ENCODE measurements at regions not wholly inside any gene's neighbourhood (a gene's known extent, or its start where the extent isn't known, plus 50 kb on each side); places are given as distances from the start of the nearest gene placed in this dataset.

GRCh38 chr6:27650620-27651370 lies 177.9 kb upstream of the ZNF184 start (continued):
- TF ChIP-seq, protein P1, sequence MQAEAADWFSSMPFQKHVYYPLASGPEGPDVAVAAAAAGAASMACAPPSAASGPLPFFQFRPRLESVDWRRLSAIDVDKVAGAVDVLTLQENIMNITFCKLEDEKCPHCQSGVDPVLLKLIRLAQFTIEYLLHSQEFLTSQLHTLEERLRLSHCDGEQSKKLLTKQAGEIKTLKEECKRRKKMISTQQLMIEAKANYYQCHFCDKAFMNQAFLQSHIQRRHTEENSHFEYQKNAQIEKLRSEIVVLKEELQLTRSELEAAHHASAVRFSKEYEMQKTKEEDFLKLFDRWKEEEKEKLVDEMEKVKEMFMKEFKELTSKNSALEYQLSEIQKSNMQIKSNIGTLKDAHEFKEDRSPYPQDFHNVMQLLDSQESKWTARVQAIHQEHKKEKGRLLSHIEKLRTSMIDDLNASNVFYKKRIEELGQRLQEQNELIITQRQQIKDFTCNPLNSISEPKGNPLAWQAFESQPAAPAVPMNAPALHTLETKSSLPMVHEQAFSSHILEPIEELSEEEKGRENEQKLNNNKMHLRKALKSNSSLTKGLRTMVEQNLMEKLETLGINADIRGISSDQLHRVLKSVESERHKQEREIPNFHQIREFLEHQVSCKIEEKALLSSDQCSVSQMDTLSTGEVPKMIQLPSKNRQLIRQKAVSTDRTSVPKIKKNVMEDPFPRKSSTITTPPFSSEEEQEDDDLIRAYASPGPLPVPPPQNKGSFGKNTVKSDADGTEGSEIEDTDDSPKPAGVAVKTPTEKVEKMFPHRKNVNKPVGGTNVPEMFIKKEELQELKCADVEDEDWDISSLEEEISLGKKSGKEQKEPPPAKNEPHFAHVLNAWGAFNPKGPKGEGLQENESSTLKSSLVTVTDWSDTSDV (CRISPR knock-in tag; IDR thresholded peaks at IDR 0.05), result no peak
- TF ChIP-seq KAT8 (CRISPR knock-in tag; IDR thresholded peaks at IDR 0.05) (peak; percentile 74; the same call in 1 of the 2 replicates), ZNF441 (CRISPR knock-in tag; IDR thresholded peaks at IDR 0.05; ENCODE audit: borderline replicate concordance) (no peak), ZNF552 (CRISPR knock-in tag; IDR thresholded peaks at IDR 0.05; ENCODE audit: borderline replicate concordance) (no peak), IRF1 (CRISPR knock-in tag; IDR thresholded peaks at IDR 0.05; ENCODE audit: low read depth) (no peak), KLF16 (CRISPR knock-in tag; IDR thresholded peaks at IDR 0.05) (peak in 1 of 2 experiments; percentile 79; a peak in 1 of 4 replicates), ZNF761 (CRISPR knock-in tag; conservative IDR thresholded peaks at IDR 0.05) (no peak), PRPF4 (IDR thresholded peaks at IDR 0.05; ENCODE audit: low read depth, low read length, poor library complexity, severe bottlenecking) (peak; percentile 67), NPAS2 (CRISPR knock-in tag; IDR thresholded peaks at IDR 0.05; ENCODE audit: borderline replicate concordance) (no peak), MED1 (CRISPR knock-in tag; IDR thresholded peaks at IDR 0.05) (peak; percentile 72; the same call in 1 of the 2 replicates), KDM4B (CRISPR knock-in tag; IDR thresholded peaks at IDR 0.05) (peak; percentile 46; the same call in 1 of the 2 replicates), SMAD3 (CRISPR knock-in tag; IDR thresholded peaks at IDR 0.05) (peak; percentile 93), SRSF9 (IDR thresholded peaks at IDR 0.05; ENCODE audit: borderline replicate concordance, insufficient read depth, low read depth, low read length, poor library complexity, severe bottlenecking) (no peak), ZNF614 (CRISPR knock-in tag; IDR thresholded peaks at IDR 0.05; ENCODE audit: borderline replicate concordance) (peak; percentile 91; the same call in 1 of the 2 replicates), NR2F1 (CRISPR knock-in tag; IDR thresholded peaks at IDR 0.05) (peak in 1 of 2 experiments; percentile 32; a peak in 1 of 4 replicates)
- TF ChIP-seq, protein P2, sequence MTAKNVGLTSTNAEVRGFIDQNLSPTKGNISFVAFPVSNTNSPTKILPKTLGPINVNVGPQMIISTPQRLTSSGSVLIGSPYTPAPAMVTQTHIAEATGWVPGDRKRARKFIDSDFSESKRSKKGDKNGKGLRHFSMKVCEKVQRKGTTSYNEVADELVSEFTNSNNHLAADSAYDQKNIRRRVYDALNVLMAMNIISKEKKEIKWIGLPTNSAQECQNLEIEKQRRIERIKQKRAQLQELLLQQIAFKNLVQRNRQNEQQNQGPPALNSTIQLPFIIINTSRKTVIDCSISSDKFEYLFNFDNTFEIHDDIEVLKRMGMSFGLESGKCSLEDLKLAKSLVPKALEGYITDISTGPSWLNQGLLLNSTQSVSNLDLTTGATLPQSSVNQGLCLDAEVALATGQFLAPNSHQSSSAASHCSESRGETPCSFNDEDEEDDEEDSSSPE (CRISPR knock-in tag; IDR thresholded peaks at IDR 0.05), result peak; percentile 28; the same call in 1 of the 2 replicates
- TF ChIP-seq, protein P3, sequence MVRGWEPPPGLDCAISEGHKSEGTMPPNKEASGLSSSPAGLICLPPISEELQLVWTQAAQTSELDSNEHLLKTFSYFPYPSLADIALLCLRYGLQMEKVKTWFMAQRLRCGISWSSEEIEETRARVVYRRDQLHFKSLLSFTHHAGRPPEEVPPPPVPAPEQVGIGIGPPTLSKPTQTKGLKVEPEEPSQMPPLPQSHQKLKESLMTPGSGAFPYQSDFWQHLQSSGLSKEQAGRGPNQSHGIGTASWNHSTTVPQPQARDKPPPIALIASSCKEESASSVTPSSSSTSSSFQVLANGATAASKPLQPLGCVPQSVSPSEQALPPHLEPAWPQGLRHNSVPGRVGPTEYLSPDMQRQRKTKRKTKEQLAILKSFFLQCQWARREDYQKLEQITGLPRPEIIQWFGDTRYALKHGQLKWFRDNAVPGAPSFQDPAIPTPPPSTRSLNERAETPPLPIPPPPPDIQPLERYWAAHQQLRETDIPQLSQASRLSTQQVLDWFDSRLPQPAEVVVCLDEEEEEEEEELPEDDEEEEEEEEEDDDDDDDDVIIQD (CRISPR knock-in tag; IDR thresholded peaks at IDR 0.05; ENCODE audit: low read depth), result 0 out of 2 replicates have a peak, but pooled peaks have one; percentile 52
- TF ChIP-seq, protein P4, sequence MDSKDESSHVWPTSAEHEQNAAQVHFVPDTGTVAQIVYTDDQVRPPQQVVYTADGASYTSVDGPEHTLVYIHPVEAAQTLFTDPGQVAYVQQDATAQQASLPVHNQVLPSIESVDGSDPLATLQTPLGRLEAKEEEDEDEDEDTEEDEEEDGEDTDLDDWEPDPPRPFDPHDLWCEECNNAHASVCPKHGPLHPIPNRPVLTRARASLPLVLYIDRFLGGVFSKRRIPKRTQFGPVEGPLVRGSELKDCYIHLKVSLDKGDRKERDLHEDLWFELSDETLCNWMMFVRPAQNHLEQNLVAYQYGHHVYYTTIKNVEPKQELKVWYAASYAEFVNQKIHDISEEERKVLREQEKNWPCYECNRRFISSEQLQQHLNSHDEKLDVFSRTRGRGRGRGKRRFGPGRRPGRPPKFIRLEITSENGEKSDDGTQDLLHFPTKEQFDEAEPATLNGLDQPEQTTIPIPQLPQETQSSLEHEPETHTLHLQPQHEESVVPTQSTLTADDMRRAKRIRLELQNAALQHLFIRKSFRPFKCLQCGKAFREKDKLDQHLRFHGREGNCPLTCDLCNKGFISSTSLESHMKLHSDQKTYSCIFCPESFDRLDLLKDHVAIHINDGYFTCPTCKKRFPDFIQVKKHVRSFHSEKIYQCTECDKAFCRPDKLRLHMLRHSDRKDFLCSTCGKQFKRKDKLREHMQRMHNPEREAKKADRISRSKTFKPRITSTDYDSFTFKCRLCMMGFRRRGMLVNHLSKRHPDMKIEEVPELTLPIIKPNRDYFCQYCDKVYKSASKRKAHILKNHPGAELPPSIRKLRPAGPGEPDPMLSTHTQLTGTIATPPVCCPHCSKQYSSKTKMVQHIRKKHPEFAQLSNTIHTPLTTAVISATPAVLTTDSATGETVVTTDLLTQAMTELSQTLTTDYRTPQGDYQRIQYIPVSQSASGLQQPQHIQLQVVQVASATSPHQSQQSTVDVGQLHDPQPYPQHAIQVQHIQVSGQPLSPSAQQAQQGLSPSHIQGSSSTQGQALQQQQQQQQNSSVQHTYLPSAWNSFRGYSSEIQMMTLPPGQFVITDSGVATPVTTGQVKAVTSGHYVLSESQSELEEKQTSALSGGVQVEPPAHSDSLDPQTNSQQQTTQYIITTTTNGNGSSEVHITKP (CRISPR knock-in tag; IDR thresholded peaks at IDR 0.05; ENCODE audit: low read depth), result 0 out of 2 replicates have a peak, but pooled peaks have one; percentile 32

Data from HepG2 (cell line).